ENCODE measurements at regions not wholly inside any gene's neighbourhood (a gene's known extent, or its start where the extent isn't known, plus 50 kb on each side); places are given as distances from the start of the nearest gene placed in this dataset.
"Not testable (repeated sequence)": the region's sequence is repeated elsewhere in the genome, so short reads cannot be mapped to it uniquely, and the experiment has no call there.

GRCh38 chr3:34396288-34396687 lies 597.9 kb downstream of the PDCD6IP start:
- no peak for FAIRE-seq

DNA sequence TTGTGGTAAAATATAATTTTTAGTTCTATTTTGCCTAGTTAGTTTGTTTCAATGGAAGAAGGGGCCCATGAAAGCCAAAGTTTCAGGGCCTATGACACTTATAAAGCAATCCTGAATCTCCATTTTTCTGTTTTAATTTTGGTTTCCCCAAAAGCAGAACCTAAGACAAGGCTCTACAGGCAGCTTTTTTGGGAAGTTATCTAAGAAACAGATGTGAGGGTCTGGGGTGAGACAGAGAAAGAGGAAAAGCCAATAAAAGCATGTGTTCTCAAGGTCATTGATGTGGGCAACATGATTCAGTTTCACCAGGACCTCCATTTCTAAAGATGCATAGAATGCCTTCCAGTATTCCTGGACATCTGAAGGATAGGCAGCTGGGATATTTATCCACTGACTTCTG lies 598.5 kb downstream of the PDCD6IP start:
- no peak for FAIRE-seq

GRCh38 chr3:34399401-34399800 lies 601.0 kb downstream of the PDCD6IP start:
- no peak for FAIRE-seq

- no peak for FAIRE-seq
Measured at GRCh38 chr3:34405159-34405558, 606.7 kb downstream of the PDCD6IP start.

DNA sequence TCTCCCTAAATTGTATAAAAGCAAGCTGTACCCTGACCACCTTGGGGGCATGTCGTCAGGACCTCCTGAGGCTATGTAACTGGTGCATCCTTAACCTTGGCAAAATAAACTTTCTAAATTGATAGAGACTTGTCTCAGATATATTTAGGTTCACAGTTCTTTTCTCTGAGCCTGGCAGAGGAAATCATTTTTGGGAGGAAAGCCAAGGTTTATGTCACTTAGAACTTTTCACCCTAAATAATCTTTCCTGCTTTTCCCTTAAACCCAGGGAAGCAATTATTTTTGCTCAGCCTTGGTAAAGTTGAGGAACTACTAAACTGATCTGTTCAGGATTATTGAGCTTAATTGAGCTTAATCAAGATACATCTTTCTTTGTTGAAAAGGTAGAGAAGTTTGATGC lies 608.9 kb downstream of the PDCD6IP start:
- no peak for FAIRE-seq

DNA sequence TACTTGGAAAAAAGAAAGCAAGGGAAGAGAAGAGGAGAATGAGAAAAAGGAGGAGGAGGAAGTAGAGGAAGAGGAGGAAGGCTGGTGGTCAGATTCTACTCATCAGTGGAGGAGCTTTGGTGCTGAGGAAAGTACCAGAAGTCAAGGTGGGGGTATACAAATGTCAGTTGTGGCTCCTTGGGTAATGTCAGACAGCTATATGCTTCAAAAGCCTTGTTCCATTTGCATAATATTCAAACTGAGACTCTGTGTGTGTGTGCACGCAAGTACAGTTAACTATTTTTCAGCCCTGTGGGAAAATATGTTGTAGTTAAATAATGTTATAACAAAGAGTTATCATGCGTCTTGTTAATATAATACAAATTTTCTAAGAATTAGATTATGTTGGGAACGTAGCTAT lies 609.7 kb downstream of the PDCD6IP start:
- FAIRE-seq: no peak

- FAIRE-seq: no peak
Measured at GRCh38 chr3:34411596-34411995, 613.2 kb downstream of the PDCD6IP start.

- no peak for FAIRE-seq
Measured at GRCh38 chr3:34419801-34420200, 621.4 kb downstream of the PDCD6IP start.

DNA sequence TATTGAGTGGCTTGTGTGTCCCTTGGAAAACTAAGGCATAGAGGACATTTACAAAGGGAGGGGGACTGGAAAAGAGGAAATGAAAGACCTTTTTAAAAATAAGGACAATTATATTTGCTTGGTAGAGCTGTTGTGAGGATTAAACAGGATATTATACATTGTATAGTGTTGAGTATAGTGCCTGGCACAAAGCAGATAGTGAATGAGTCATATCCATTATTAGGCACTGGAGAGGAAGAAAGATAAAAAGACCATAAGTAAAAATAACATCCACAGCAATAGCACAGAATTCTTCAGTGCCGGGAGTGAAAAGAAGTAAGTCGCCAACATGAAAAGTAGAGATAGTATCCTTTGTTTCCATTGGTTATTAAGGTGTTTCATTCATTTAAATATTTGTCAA lies 623.3 kb downstream of the PDCD6IP start:
- FAIRE-seq: no peak

DNA sequence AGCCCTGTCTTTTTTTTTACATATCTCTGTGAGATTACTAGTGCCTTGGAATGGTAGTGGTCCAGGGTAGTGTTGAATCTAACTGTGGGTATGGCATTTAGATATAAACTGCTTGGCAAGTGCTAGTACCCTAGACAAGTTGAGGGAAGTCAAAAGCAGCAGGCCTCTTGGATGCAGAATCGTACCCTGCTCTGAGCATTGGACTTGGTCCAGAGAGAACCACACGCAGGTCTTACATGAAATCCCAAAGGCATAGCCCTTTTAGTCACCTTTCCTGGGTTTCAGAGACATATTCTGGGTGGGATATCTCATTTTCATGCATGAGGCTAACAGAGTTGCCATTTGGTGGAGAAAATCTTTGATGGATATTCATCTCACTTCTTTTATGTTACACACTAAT lies 641.4 kb downstream of the PDCD6IP start:
- FAIRE-seq: no peak

DNA sequence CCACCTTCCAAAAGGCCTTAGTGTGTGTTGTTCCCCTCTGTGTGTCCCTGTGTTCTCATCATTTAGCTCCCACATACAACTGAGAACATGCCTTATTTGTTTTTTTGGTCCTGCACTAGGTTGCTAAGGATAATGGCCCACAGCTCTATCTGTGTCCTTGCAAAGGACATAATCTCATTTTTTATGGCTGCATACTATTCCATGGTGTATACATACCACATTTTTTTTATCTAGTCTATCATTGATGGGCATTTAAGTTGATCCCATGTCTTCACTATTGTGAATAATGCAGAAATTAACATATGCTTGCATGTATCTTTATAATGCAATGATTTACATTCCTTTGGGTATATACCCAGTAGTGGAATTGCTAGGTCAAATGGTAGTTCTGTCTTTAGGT lies 645.7 kb downstream of the PDCD6IP start:
- FAIRE-seq: no peak

- FAIRE-seq: no peak
Measured at GRCh38 chr3:34449305-34449704, 650.9 kb downstream of the PDCD6IP start.

GRCh38 chr3:34463414-34463813 lies 665.0 kb downstream of the PDCD6IP start:
- FAIRE-seq: no peak

DNA sequence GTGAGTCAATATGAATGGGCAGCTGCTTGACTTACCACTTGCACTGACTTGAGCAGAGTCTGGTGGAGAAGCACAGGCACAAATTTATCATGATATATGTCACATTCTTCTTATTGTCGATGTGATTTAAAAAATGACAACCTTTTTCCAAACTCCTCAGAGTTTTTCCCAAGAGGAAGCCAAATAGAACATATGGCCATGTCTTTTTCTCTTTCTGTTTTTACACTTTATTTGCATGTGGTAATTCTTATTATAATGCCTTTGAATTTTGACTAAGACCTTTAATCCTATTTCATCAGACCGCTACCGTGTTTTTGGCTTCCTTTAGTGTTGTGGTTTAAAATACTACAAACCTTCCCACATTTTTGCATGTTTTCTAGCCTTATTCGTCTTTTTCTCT lies 666.2 kb downstream of the PDCD6IP start:
- no peak for FAIRE-seq

DNA sequence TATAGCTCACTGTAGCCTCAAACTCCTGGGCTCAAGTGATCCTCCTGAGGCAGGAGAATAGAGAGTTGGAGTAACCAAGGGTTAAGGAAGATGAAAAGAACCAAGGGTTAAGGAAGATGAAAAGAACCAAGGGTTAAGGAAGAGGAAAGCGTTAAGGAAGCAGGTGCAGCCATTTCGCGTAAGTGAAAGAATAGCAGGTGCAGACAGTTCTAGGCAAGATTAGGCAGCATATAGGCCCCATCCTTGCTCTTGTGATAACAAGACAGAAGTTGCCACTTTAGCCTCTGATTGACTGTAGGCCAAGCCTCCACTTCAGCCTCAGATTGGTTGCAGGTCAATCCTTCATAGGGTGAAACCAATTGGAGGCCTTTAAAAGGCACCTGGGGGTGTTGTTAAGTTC lies 677.4 kb downstream of the PDCD6IP start:
- FAIRE-seq: no peak

DNA sequence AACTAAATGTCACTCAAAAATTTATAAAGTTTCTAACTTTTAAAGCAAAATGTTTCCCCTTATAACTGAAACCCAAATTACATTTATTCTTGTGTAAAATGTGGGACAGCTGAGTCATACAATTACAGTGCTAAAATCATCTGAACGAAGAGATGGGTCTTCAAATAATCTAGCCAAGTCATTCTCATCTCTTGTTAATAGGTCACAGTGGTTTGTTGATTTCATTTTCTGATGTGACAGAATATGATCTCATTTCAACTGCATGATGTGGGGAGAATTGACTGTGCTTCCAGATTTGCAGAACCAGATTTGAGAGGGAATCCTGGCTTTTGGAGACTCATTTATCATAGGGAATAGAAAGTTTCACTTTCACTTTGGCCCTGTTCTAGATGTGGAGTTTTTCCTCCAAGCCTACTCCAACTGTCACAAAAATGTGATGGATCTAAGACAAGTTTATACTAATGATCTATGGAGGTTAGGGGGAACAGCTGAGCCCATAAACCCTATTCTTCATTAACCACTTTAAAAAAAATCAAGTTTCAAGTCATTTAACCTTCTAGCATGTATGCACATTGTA lies 685.0 kb downstream of the PDCD6IP start:
- no peak for FAIRE-seq

DNA sequence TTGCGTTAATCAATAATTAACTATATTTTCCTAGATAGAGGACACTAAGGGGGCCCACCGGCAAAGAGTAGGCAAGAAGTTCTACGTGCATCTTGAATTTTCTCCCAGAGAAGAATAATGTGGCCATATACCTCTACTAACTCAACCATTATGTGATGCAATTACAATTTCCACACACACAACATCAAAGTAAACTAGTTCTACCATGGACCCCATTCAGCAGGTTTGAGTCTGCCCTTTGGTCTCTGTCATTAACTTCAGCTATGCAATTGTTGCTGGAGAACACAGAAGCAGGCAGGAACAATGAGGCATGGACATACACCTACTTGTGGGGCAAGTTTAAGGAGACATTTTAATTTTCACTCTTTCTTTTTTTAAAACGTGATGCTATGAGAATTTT lies 705.9 kb downstream of the PDCD6IP start:
- FAIRE-seq: no peak

- no peak for FAIRE-seq
Measured at GRCh38 chr3:34504775-34505174, 706.3 kb downstream of the PDCD6IP start.

GRCh38 chr3:34508732-34509131 lies 710.3 kb downstream of the PDCD6IP start:
- no peak for FAIRE-seq

- no peak for FAIRE-seq
Measured at GRCh38 chr3:34511891-34512290, 713.5 kb downstream of the PDCD6IP start.

- not testable (repeated sequence) for FAIRE-seq
Measured at GRCh38 chr3:34519008-34519407, 720.6 kb downstream of the PDCD6IP start.

DNA sequence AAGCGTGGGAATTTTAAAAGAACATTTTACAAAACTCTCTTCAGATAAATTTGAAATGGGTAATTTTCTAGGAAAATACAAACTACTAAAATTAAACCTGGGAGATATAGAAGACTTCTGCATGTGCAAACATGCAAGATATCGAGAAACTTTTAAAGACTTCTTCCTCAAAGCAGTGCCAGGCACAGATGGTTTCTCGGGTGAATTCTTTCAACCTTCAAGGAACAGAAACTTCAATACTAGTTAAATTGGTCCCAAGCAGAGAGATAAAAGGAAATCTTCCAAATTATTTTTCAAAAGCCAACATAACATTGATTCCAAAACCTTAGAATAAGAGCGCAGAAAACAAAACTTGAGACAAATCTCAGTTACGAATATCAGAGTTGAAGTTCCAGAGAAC lies 732.7 kb downstream of the PDCD6IP start:
- no peak for FAIRE-seq

GRCh38 chr3:34533451-34533850 lies 735.0 kb downstream of the PDCD6IP start:
- no peak for FAIRE-seq

- FAIRE-seq: no peak
Measured at GRCh38 chr3:34534013-34534412, 735.6 kb downstream of the PDCD6IP start.

DNA sequence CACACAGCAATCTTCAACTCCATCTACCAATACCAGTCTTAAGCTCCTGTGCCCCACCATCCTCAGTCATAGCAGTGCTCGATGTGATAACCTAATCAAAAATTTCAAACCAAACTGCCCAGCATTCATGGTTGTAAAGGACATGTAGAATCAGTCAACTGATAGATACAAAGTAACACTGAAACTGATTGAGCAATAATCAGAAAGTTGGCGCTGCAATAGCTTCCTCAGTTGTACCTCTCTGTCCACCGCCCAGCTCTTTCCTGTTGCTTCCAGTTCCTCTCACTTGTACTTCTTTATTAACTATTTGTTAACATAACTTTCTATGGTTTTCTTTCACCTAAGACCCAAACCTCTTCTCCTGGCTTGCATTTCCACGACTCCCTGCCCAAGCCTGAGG lies 745.7 kb downstream of the PDCD6IP start:
- FAIRE-seq: no peak

Measured in endometrium (tissue), 2 donors.